ENCODE measurements at regions not wholly inside any gene's neighbourhood (a gene's known extent, or its start where the extent isn't known, plus 50 kb on each side); places are given as distances from the start of the nearest gene placed in this dataset.
"Not testable (repeated sequence)": the region's sequence is repeated elsewhere in the genome, so short reads cannot be mapped to it uniquely, and the experiment has no call there.

GRCh38 chr3:5585085-5585484, 397.6 kb downstream of the EDEM1 start:
- H4K20me1 ChIP-seq (ENCODE audit: low read depth, low read length), result no peaks in the 10 kb centered on the region
- no peaks in the 10 kb centered on the region for H3K27me3 ChIP-seq (ENCODE audit: low read length)

GRCh38 chr3:5606884-5607472, 419.5 kb downstream of the EDEM1 start:
- TF ChIP-seq EZH2phosphoT487 (conservative IDR thresholded peaks at IDR 0.05; ENCODE audit: low read length) (no peak), CTCF (IDR thresholded peaks at IDR 0.05; ENCODE audit: insufficient read depth, low read length, poor library complexity, severe bottlenecking) (no peak)

More at GRCh38 chr3:5585085-5585484, 397.6 kb downstream of the EDEM1 start:
- Histone ChIP-seq H3K36me3 (ENCODE audit: low read length) (no peaks in the 10 kb centered on the region), H3F3A (ENCODE audit: insufficient read depth) (no peaks in the 10 kb centered on the region), H3K4me3 (ENCODE audit: insufficient read depth, low read length, poor library complexity, severe bottlenecking) (no peak overlapping the region), H3K79me2 (ENCODE audit: insufficient read depth, low read length) (no peaks in the 10 kb centered on the region), H3K9ac (ENCODE audit: low read length) (no peak overlapping the region), H3K9me2 (replicated peaks; ENCODE audit: insufficient read depth, low read length) (no peaks in the 10 kb centered on the region), H3K4me2 (ENCODE audit: low read depth, low read length, poor library complexity, severe bottlenecking) (no peak overlapping the region), H2AFZ (ENCODE audit: low read depth, low read length, severe bottlenecking) (no peak overlapping the region), H3K9me3 (ENCODE audit: insufficient read depth, low read length) (no peaks in the 10 kb centered on the region), H3K27ac (ENCODE audit: low read depth, low read length) (no peak overlapping the region)
- no peak for TF ChIP-seq EZH2phosphoT487 (conservative IDR thresholded peaks at IDR 0.05; ENCODE audit: low read length)
- no peak for TF ChIP-seq CTCF (IDR thresholded peaks at IDR 0.05; ENCODE audit: insufficient read depth, low read length, poor library complexity, severe bottlenecking)

GRCh38 chr3:5607581-5607980, 420.1 kb downstream of the EDEM1 start:
- TF ChIP-seq EZH2phosphoT487 (conservative IDR thresholded peaks at IDR 0.05; ENCODE audit: low read length), result no peak
- TF ChIP-seq CTCF (IDR thresholded peaks at IDR 0.05; ENCODE audit: insufficient read depth, low read length, poor library complexity, severe bottlenecking), result no peak
- H3K27ac ChIP-seq (ENCODE audit: low read depth, low read length), result no peak overlapping the region
- H3K79me2 ChIP-seq (ENCODE audit: insufficient read depth, low read length), result no peaks in the 10 kb centered on the region
- no peaks in the 10 kb centered on the region for H3K27me3 ChIP-seq (ENCODE audit: low read length)
- no peak overlapping the region for H3K4me2 ChIP-seq (ENCODE audit: low read depth, low read length, poor library complexity, severe bottlenecking)
- no peaks in the 10 kb centered on the region for H3K36me3 ChIP-seq (ENCODE audit: low read length)
- H2AFZ ChIP-seq (ENCODE audit: low read depth, low read length, severe bottlenecking), result no peak overlapping the region
- no peaks in the 10 kb centered on the region; the same call in 1 of the 2 replicates for H3K9me2 ChIP-seq (replicated peaks; ENCODE audit: insufficient read depth, low read length)
- no peak overlapping the region for H3K4me3 ChIP-seq (ENCODE audit: insufficient read depth, low read length, poor library complexity, severe bottlenecking)
- H3K9ac ChIP-seq (ENCODE audit: low read length), result no peak overlapping the region
- no peaks in the 10 kb centered on the region for H3K9me3 ChIP-seq (ENCODE audit: insufficient read depth, low read length)
- no peaks in the 10 kb centered on the region for H4K20me1 ChIP-seq (ENCODE audit: low read depth, low read length)
- H3F3A ChIP-seq (ENCODE audit: insufficient read depth), result no peaks in the 10 kb centered on the region

More at GRCh38 chr3:5606884-5607472, 419.5 kb downstream of the EDEM1 start:
- no peak overlapping the region for H2AFZ ChIP-seq (ENCODE audit: low read depth, low read length, severe bottlenecking)
- H3K79me2 ChIP-seq (ENCODE audit: insufficient read depth, low read length), result no peaks in the 10 kb centered on the region
- no peaks in the 10 kb centered on the region for H3K27me3 ChIP-seq (ENCODE audit: low read length)
- no peak overlapping the region for H3K9ac ChIP-seq (ENCODE audit: low read length)
- H3K4me2 ChIP-seq (ENCODE audit: low read depth, low read length, poor library complexity, severe bottlenecking), result no peak overlapping the region
- no peaks in the 10 kb centered on the region for H4K20me1 ChIP-seq (ENCODE audit: low read depth, low read length)
- H3K9me2 ChIP-seq (replicated peaks; ENCODE audit: insufficient read depth, low read length), result no peaks in the 10 kb centered on the region; the same call in 1 of the 2 replicates
- H3K9me3 ChIP-seq (ENCODE audit: insufficient read depth, low read length), result no peaks in the 10 kb centered on the region
- no peak overlapping the region for H3K27ac ChIP-seq (ENCODE audit: low read depth, low read length)
- no peaks in the 10 kb centered on the region for H3K36me3 ChIP-seq (ENCODE audit: low read length)
- no peak overlapping the region for H3K4me3 ChIP-seq (ENCODE audit: insufficient read depth, low read length, poor library complexity, severe bottlenecking)
- H3F3A ChIP-seq (ENCODE audit: insufficient read depth), result no peaks in the 10 kb centered on the region

- not testable (repeated sequence) for H3K4me3 ChIP-seq (ENCODE audit: insufficient read depth, low read length, poor library complexity, severe bottlenecking); H3K9ac ChIP-seq (ENCODE audit: low read length); H2AFZ ChIP-seq (ENCODE audit: low read depth, low read length, severe bottlenecking); H3F3A ChIP-seq (ENCODE audit: insufficient read depth); H4K20me1 ChIP-seq (ENCODE audit: low read depth, low read length); H3K9me2 ChIP-seq (replicated peaks; ENCODE audit: insufficient read depth, low read length); H3K4me2 ChIP-seq (ENCODE audit: low read depth, low read length, poor library complexity, severe bottlenecking); H3K79me2 ChIP-seq (ENCODE audit: insufficient read depth, low read length); H3K27ac ChIP-seq (ENCODE audit: low read depth, low read length); H3K36me3 ChIP-seq (ENCODE audit: low read length); H3K27me3 ChIP-seq (ENCODE audit: low read length); H3K9me3 ChIP-seq (ENCODE audit: insufficient read depth, low read length)
These were observed 421.5 kb downstream of the EDEM1 start for GRCh38 chr3:5608971-5609370.
